ENCODE measurements at regions not wholly inside any gene's neighbourhood (a gene's known extent, or its start where the extent isn't known, plus 50 kb on each side); places are given as distances from the start of the nearest gene placed in this dataset.

DNA sequence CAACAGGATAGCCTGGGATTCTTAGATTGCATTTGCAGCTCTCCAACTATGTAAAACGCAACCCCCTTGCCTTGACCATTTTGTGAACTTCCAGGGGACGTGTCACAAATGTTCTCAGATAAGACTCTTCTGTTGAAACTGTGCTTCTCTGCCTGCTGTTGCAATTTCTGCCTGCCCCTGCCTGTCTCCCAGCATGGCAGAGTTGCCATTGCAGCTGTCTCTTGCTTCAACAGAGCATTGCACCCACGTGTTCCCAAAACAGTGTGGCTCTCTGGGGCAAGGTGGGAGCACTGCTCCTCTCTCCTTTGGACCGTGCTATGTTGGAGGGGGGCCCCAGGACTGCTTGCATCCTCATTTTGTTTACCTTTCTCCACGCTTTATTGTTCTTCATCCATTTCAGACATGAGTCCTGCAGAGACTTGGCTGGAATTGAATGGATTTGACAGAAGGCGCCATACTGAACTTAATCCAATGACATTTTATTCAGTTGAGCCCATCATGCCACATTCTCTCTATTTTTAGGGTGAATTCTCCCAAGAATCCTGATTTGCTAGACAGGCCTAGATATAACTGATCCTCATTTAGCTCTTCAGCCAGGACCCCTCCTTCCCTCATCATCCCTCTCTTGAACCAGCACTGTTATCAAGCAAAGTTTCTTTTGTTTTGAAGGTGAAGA lies 90.7 kb downstream of the MAT2B start:
- TF ChIP-seq, protein P1, sequence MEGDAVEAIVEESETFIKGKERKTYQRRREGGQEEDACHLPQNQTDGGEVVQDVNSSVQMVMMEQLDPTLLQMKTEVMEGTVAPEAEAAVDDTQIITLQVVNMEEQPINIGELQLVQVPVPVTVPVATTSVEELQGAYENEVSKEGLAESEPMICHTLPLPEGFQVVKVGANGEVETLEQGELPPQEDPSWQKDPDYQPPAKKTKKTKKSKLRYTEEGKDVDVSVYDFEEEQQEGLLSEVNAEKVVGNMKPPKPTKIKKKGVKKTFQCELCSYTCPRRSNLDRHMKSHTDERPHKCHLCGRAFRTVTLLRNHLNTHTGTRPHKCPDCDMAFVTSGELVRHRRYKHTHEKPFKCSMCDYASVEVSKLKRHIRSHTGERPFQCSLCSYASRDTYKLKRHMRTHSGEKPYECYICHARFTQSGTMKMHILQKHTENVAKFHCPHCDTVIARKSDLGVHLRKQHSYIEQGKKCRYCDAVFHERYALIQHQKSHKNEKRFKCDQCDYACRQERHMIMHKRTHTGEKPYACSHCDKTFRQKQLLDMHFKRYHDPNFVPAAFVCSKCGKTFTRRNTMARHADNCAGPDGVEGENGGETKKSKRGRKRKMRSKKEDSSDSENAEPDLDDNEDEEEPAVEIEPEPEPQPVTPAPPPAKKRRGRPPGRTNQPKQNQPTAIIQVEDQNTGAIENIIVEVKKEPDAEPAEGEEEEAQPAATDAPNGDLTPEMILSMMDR (conservative IDR thresholded peaks at IDR 0.05; ENCODE audit: low read length), result no peak
- TF ChIP-seq EZH2phosphoT487 (IDR thresholded peaks at IDR 0.05; ENCODE audit: borderline replicate concordance, low read depth, low read length), result no peak
